PC-3 (cell line): ENCODE measurements at regions not wholly inside any gene's neighbourhood (a gene's known extent, or its start where the extent isn't known, plus 50 kb on each side); places are given as distances from the start of the nearest gene placed in this dataset.

Source experiments
- ATAC-seq: fragments of 200-7000 bp; cut with Tn5 transposase; 2 replicates; pipeline ENCODE4 v1.9.1; 2020; ENCODE audit warnings: mild to moderate bottlenecking, moderate library complexity
- BruUV-seq: library from RNA; stranded (reverse); fragments of 400-500 nt; replicated peaks from 2 replicates; lab custom pipeline; 2021; lab: Mats Ljungman, UMichigan
- CTCF ChIA-PET: fragments of 300-600 bp; sonication (Branson Sonifier 250); formaldehyde crosslinking; loops from one replicate; lab custom pipeline; 2022; ENCODE audit warnings: antibody characterized with exemption; lab: Charles Lee
- POLR2A ChIA-PET: fragments of 300-600 bp; sonication (Branson Sonifier 250); formaldehyde crosslinking; loops from one replicate; lab custom pipeline; 2022; ENCODE audit warnings: antibody characterized with exemption; ENCODE audit not compliant: unreplicated experiment; lab: Charles Lee
- DNase-seq: peaks from one replicate; pipeline ENCODE4 v3.0.0-alpha.2; 2015
- H2AFZ ChIP-seq: fragments of 300-600 bp; sonication (generic); 2 replicates; pipeline ENCODE4 v1.6.0; 2016; ENCODE audit warnings: antibody characterized with exemption, low read length
- H3F3A ChIP-seq: fragments of 300-600 bp; sonication (generic); one replicate; pipeline ENCODE4 v1.6.0; 2017; ENCODE audit warnings: antibody characterized with exemption, low read length, control low read depth, mild to moderate bottlenecking; ENCODE audit not compliant: unreplicated experiment
- H3K27ac ChIP-seq: fragments of 300-600 bp; sonication (generic); 2 replicates; pipeline ENCODE4 v1.5.1; 2016; ENCODE audit warnings: mild to moderate bottlenecking, low read length
- H3K27me3 ChIP-seq: fragments of 300-600 bp; sonication (generic); 2 replicates; pipeline ENCODE4 v1.6.1; 2016; ENCODE audit warnings: low read length, mixed read lengths
- H3K36me3 ChIP-seq: fragments of 300-600 bp; sonication (generic); 2 replicates; pipeline ENCODE4 v1.6.1; 2016; ENCODE audit warnings: low read depth, mixed run types, low read length, mixed read lengths
- H3K4me1 ChIP-seq: fragments of 300-600 bp; sonication (generic); 2 replicates; pipeline ENCODE4 v1.5.1; 2016; ENCODE audit warnings: low read length; ENCODE audit not compliant: insufficient read depth
- H3K4me2 ChIP-seq: fragments of 300-600 bp; sonication (generic); 2 replicates; pipeline ENCODE4 v1.6.0; 2016; ENCODE audit warnings: low read length
- H3K4me3 ChIP-seq: fragments of 300-600 bp; sonication (generic); 2 replicates; pipeline ENCODE4 v1.5.1; 2016; ENCODE audit warnings: mild to moderate bottlenecking, low read length, mixed read lengths
- H3K79me2 ChIP-seq: fragments of 300-600 bp; sonication (generic); 2 replicates; pipeline ENCODE4 v1.6.1; 2017; ENCODE audit warnings: low read length, mixed read lengths
- H3K9ac ChIP-seq: fragments of 300-600 bp; sonication (generic); 2 replicates; pipeline ENCODE4 v1.6.0; 2016; ENCODE audit warnings: mild to moderate bottlenecking, low read length
- H3K9me2 ChIP-seq: fragments of 300-600 bp; sonication (generic); replicated peaks from 2 replicates; pipeline ENCODE4 v1.6.1; 2016; ENCODE audit warnings: mixed run types, low read length, mixed read lengths
- H3K9me3 ChIP-seq: fragments of 300-600 bp; sonication (generic); 2 replicates; pipeline ENCODE4 v1.6.1; 2016; ENCODE audit warnings: low read length, mixed read lengths
- H4K20me1 ChIP-seq: fragments of 300-600 bp; sonication (generic); 2 replicates; pipeline ENCODE4 v1.6.1; 2016; ENCODE audit warnings: low read length, mixed read lengths
- CTCF ChIP-seq: fragments of 300-600 bp; sonication (generic); conservative IDR thresholded peaks from 2 replicates; pipeline ENCODE4 v1.5.1; 2017; ENCODE audit warnings: antibody characterized with exemption, low read depth, mild to moderate bottlenecking, low read length
- EZH2 ChIP-seq: fragments of 300-600 bp; sonication (generic); IDR thresholded peaks from one replicate; pipeline ENCODE4 v1.6.1; 2017; ENCODE audit warnings: antibody characterized with exemption, mild to moderate bottlenecking, low read length; ENCODE audit not compliant: unreplicated experiment
- EZH2phosphoT487 ChIP-seq: fragments of 300-600 bp; sonication (generic); IDR thresholded peaks from 2 replicates; pipeline ENCODE4 v1.6.1; 2018; ENCODE audit warnings: mild to moderate bottlenecking, antibody characterized with exemption, low read length, borderline replicate concordance
- intact Hi-C: fragments of 100-400 bp; cut with micrococcal nuclease; formaldehyde crosslinking; loops from 2 replicates; pipeline ENCODE4 v1.9.0; 2023

GRCh38 chr18:22694954-22695353 lies 238.2 kb upstream of the RBBP8 start:
- no peaks in the 10 kb centered on the region for H3K27me3 ChIP-seq
- ChIA-PET CTCF (no interaction called here), POLR2A (no interaction called here)
- no peaks in the 10 kb centered on the region for H3F3A ChIP-seq
- H3K4me3 ChIP-seq = 0 out of 2 replicates have a peak overlapping the region, but pooled peaks have one; percentile 30
- H3K9me2 ChIP-seq = no peaks in the 10 kb centered on the region
- no peak for TF ChIP-seq CTCF
- TF ChIP-seq EZH2 = no peak
- no peak for TF ChIP-seq EZH2phosphoT487
- intact Hi-C loops = loop anchor here (5.0 kb wide), 2 partner anchors 523 to 583 kb away; no protein-coding TSS in a partner anchor
- no peaks in the 10 kb centered on the region for H3K79me2 ChIP-seq
- peak overlapping the region; percentile 56 for H3K27ac ChIP-seq
- peak; percentile 93 for DNase-seq
- peak overlapping the region; percentile 63 for H3K4me2 ChIP-seq
- no peaks in the 10 kb centered on the region for H4K20me1 ChIP-seq
- H2AFZ ChIP-seq = peak overlapping the region; percentile 67
- peak; percentile 99 for ATAC-seq
- H3K36me3 ChIP-seq = no peaks in the 10 kb centered on the region
- H3K4me1 ChIP-seq = peaks cover 24% of the 10 kb centered on the region
- H3K9ac ChIP-seq = no peak overlapping the region
- no TSS peak for BruUV-seq
- H3K9me3 ChIP-seq = no peaks in the 10 kb centered on the region

GRCh38 chr18:22695674-22696073 lies 237.5 kb upstream of the RBBP8 start:
- ChIA-PET POLR2A (no interaction called here), CTCF (no interaction called here)
- Histone ChIP-seq H3K27ac (peak overlapping the region; percentile 56), H3K4me2 (peak overlapping the region; percentile 63), H3K79me2 (no peaks in the 10 kb centered on the region), H3K36me3 (no peaks in the 10 kb centered on the region), H3K9me2 (no peaks in the 10 kb centered on the region), H3K27me3 (no peaks in the 10 kb centered on the region), H3K9me3 (no peaks in the 10 kb centered on the region), H3K4me3 (no peak overlapping the region), H3F3A (no peaks in the 10 kb centered on the region), H3K4me1 (peaks cover 20% of the 10 kb centered on the region), H2AFZ (peak overlapping the region; percentile 45; the same call in 1 of the 2 replicates), H4K20me1 (no peaks in the 10 kb centered on the region), H3K9ac (no peak overlapping the region)
- BruUV-seq = no TSS peak
- TF ChIP-seq CTCF (no peak), EZH2phosphoT487 (no peak), EZH2 (no peak)
- no peak for ATAC-seq
- intact Hi-C loops = loop anchor here (5.0 kb wide), 2 partner anchors 523 to 583 kb away; no protein-coding TSS in a partner anchor
- DNase-seq = no peak

GRCh38 chr18:22697561-22697960 lies 235.6 kb upstream of the RBBP8 start:
- Histone ChIP-seq H3K4me3 (no peak overlapping the region), H3K4me1 (peaks cover 9% of the 10 kb centered on the region), H3K9me2 (no peaks in the 10 kb centered on the region), H3K79me2 (no peaks in the 10 kb centered on the region), H3F3A (no peaks in the 10 kb centered on the region), H3K9me3 (no peaks in the 10 kb centered on the region), H3K4me2 (no peak overlapping the region), H3K36me3 (no peaks in the 10 kb centered on the region), H3K9ac (no peak overlapping the region), H2AFZ (no peak overlapping the region), H3K27ac (no peak overlapping the region), H3K27me3 (no peaks in the 10 kb centered on the region), H4K20me1 (no peaks in the 10 kb centered on the region)
- ATAC-seq (no peak), DNase-seq (no peak)
- BruUV-seq = no TSS peak
- CTCF ChIA-PET = no interaction called here
- TF ChIP-seq EZH2 = no peak
- TF ChIP-seq EZH2phosphoT487 = no peak
- TF ChIP-seq CTCF = no peak
- intact Hi-C loops = loop anchor here (5.0 kb wide), 2 partner anchors 525 to 585 kb away; no protein-coding TSS in a partner anchor
- POLR2A ChIA-PET = no interaction called here
